A549 (cell line): ENCODE measurements at regions not wholly inside any gene's neighbourhood (a gene's known extent, or its start where the extent isn't known, plus 50 kb on each side); places are given as distances from the start of the nearest gene placed in this dataset.

Experiments used
- CEBPB ChIP-seq, 2 experiments: fragments of >200 bp in 1 of 2; sonication (Bioruptor Twin) in 1 of 2; formaldehyde crosslinking in 1 of 2; IDR thresholded peaks; 2 replicates each; pipeline ENCODE4 v1.6.1; 2012 to 2016
- CTCF ChIP-seq: fragments of >200 bp; sonication (Bioruptor Twin); formaldehyde crosslinking; IDR thresholded peaks from 3 replicates; pipeline ENCODE4 v1.5.1; 2016
- MYC ChIP-seq: IDR thresholded peaks from 2 replicates; pipeline ENCODE4 v1.6.1; 2012; ENCODE audit warnings: mild to moderate bottlenecking, inconsistent platforms, low read length, improper control_type of control experiment, borderline replicate concordance
- NPAS2 ChIP-seq: fragments of 250-450 bp; sonication (Bioruptor Pico); IDR thresholded peaks from 2 replicates; pipeline ENCODE4 v1.8.0; 2022; ENCODE audit warnings: mild to moderate bottlenecking, moderate library complexity, borderline replicate concordance
- PBX3 ChIP-seq: IDR thresholded peaks from 2 replicates; pipeline ENCODE4 v1.6.1; 2012
- POLR2A ChIP-seq: IDR thresholded peaks from 2 replicates; pipeline ENCODE4 v1.6.1; 2012; ENCODE audit warnings: mild to moderate bottlenecking, low read length
- RCOR1 ChIP-seq: fragments of 150-350 bp; IDR thresholded peaks from 2 replicates; pipeline ENCODE4 v1.6.1; 2014; ENCODE audit warnings: antibody characterized with exemption, low read length, low read depth
- SREBF2 ChIP-seq: fragments of 450-650 bp; IDR thresholded peaks from 2 replicates; pipeline ENCODE4 v1.6.1; 2014; ENCODE audit warnings: mild to moderate bottlenecking, moderate library complexity
- ZC3H11A ChIP-seq: fragments of 450-650 bp; IDR thresholded peaks from 2 replicates; pipeline ENCODE4 v1.6.1; 2014; ENCODE audit warnings: antibody characterized with exemption, mild to moderate bottlenecking
- ZSCAN20 ChIP-seq: fragments of 250-450 bp; sonication (Bioruptor Pico); IDR thresholded peaks from 2 replicates; pipeline ENCODE4 v1.8.0; 2022; ENCODE audit warnings: mild to moderate bottlenecking, moderate library complexity
- TF ChIP-seq, protein P1 (sequence below): fragments of 200-600 bp; sonication (generic); IDR thresholded peaks from 2 replicates; pipeline ENCODE4 v1.6.1; 2016; ENCODE audit warnings: antibody characterized with exemption, mild to moderate bottlenecking, moderate library complexity

DNA sequence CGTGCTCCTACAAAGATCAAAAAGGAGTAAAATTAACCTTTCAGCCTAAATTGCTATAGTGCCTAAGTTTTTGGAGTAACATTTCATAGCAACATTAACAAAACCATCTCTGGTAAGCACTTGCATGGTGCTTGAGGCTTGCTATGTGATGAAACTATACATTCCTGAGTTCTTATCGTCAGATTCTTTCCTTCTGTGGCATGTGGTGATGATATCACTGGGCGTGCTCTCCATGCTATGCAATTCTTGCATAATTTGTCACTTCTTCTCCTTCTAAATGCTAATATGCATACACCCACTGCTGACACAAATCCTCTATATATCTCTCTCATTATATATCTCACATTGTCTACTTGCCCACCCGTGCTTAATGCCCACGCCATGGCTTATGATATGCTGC is 2019.9 kb downstream of the MAT2B start:
- TF ChIP-seq ZC3H11A (no peak), SREBF2 (no peak), CTCF (no peak), NPAS2 (CRISPR knock-in tag) (no peak), ZSCAN20 (CRISPR knock-in tag) (no peak), CEBPB (IDR thresholded peaks at IDR 0.05) (no peak), PBX3 (no peak), POLR2A (no peak), RCOR1 (no peak), MYC (no peak)
- TF ChIP-seq, protein P1, sequence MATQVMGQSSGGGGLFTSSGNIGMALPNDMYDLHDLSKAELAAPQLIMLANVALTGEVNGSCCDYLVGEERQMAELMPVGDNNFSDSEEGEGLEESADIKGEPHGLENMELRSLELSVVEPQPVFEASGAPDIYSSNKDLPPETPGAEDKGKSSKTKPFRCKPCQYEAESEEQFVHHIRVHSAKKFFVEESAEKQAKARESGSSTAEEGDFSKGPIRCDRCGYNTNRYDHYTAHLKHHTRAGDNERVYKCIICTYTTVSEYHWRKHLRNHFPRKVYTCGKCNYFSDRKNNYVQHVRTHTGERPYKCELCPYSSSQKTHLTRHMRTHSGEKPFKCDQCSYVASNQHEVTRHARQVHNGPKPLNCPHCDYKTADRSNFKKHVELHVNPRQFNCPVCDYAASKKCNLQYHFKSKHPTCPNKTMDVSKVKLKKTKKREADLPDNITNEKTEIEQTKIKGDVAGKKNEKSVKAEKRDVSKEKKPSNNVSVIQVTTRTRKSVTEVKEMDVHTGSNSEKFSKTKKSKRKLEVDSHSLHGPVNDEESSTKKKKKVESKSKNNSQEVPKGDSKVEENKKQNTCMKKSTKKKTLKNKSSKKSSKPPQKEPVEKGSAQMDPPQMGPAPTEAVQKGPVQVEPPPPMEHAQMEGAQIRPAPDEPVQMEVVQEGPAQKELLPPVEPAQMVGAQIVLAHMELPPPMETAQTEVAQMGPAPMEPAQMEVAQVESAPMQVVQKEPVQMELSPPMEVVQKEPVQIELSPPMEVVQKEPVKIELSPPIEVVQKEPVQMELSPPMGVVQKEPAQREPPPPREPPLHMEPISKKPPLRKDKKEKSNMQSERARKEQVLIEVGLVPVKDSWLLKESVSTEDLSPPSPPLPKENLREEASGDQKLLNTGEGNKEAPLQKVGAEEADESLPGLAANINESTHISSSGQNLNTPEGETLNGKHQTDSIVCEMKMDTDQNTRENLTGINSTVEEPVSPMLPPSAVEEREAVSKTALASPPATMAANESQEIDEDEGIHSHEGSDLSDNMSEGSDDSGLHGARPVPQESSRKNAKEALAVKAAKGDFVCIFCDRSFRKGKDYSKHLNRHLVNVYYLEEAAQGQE, result no peak
